Gastroesophageal sphincter (tissue), 4 donors: ENCODE measurements at regions not wholly inside any gene's neighbourhood (a gene's known extent, or its start where the extent isn't known, plus 50 kb on each side); places are given as distances from the start of the nearest gene placed in this dataset.
"Not testable (repeated sequence)": the region's sequence is repeated elsewhere in the genome, so short reads cannot be mapped to it uniquely, and the experiment has no call there.

Source experiments
- ATAC-seq: fragments of 150-250 bp; one replicate; pipeline ENCODE4 v1.9.1; 2016; ENCODE audit warnings: mild to moderate bottlenecking, moderate library complexity
- H3K27ac ChIP-seq, 4 donors: fragments of 200-600 bp; sonication (generic) in 3 of 4; 1 replicate in 3 of 4; 2 replicates in 1 of 4; pipeline ENCODE4 v1.5.1; 2016 to 2019
- H3K27me3 ChIP-seq: fragments of 200-600 bp; sonication (generic); one replicate; pipeline ENCODE4 v1.5.1; 2019
- H3K36me3 ChIP-seq, 2 donors: fragments of 200-600 bp; sonication (generic); one replicate each; pipeline ENCODE4 v1.5.1; 2019; ENCODE audit warnings: control low read depth in 1 of 2
- H3K4me1 ChIP-seq, 3 donors: fragments of 200-600 bp; sonication (generic); 1 replicate in 2 of 3; 2 replicates in 1 of 3; pipeline ENCODE4 v1.5.1; 2016 to 2019; ENCODE audit warnings: control low read depth in 2 of 3
- H3K4me3 ChIP-seq, 2 donors: fragments of 200-600 bp; sonication (generic); one replicate each; pipeline ENCODE4 v1.5.1; 2019; ENCODE audit warnings: mild to moderate bottlenecking in 1 of 2, moderate library complexity in 1 of 2
- H3K9me3 ChIP-seq, 3 donors: fragments of 200-600 bp; sonication (generic); one replicate each; pipeline ENCODE4 v1.5.1; 2017 to 2019; ENCODE audit warnings: control low read depth in 2 of 3
- EP300 ChIP-seq: sonication (generic); formaldehyde crosslinking; IDR thresholded peaks from one replicate; pipeline ENCODE4 v1.6.1; 2017; ENCODE audit warnings: antibody characterized with exemption, mild to moderate bottlenecking
- POLR2A ChIP-seq, 2 donors: fragments of 450-650 bp; IDR thresholded peaks; one replicate each; pipeline ENCODE4 v1.6.1; 2017; ENCODE audit warnings: antibody characterized with exemption in 2 of 2, mild to moderate bottlenecking in 2 of 2, moderate library complexity in 1 of 2
- POLR2AphosphoS5 ChIP-seq: sonication (generic); formaldehyde crosslinking; IDR thresholded peaks from one replicate; pipeline ENCODE4 v1.6.1; 2017; ENCODE audit warnings: antibody characterized with exemption
- WGBS, 2 donors: methylation state at CpG; one replicate each; pipeline ENCODE4 v1.1.5; 2018; ENCODE audit warnings: low coverage in 1 of 2; 5-methylcytosine and 5-hydroxymethylcytosine counted together
- TF ChIP-seq, protein P1 (sequence below), 4 experiments: fragments of 200-600 bp in 2 of 4; fragments of 450-650 bp in 2 of 4; sonication (generic) in 1 of 4; IDR thresholded peaks; one replicate each; pipeline ENCODE4 v1.5.1; 2017 to 2019; ENCODE audit warnings: antibody characterized with exemption in 4 of 4, mild to moderate bottlenecking in 2 of 4, moderate library complexity in 2 of 4

DNA sequence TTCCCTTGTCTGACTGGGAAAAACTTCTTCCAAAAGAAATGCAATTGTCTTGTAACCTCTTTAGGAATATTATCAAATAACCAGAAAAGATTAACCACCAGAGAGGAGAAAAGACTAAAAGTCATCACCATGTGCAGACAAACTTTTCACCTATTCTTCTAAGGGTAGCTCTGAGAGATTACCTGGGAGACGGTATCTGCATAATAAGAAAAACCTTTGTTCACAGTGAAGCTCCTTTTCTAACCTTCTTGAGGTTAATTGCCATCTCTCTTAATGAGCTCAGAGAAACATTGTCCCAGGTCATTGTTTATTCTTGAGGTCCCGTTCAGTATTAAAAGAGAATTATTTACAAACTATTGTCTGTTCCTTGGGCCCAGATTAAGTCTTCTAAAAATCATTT lies 1091.2 kb upstream of the LRRTM1 start:
- Histone ChIP-seq H3K9me3 (no peaks in the 10 kb centered on the region), H3K4me3 (no peak overlapping the region), H3K36me3 (no peaks in the 10 kb centered on the region), H3K4me1 (no peaks in the 10 kb centered on the region), H3K27ac (no peak overlapping the region), H3K27me3 (no peaks in the 10 kb centered on the region)
- TF ChIP-seq POLR2AphosphoS5, result no peak
- TF ChIP-seq, protein P1, sequence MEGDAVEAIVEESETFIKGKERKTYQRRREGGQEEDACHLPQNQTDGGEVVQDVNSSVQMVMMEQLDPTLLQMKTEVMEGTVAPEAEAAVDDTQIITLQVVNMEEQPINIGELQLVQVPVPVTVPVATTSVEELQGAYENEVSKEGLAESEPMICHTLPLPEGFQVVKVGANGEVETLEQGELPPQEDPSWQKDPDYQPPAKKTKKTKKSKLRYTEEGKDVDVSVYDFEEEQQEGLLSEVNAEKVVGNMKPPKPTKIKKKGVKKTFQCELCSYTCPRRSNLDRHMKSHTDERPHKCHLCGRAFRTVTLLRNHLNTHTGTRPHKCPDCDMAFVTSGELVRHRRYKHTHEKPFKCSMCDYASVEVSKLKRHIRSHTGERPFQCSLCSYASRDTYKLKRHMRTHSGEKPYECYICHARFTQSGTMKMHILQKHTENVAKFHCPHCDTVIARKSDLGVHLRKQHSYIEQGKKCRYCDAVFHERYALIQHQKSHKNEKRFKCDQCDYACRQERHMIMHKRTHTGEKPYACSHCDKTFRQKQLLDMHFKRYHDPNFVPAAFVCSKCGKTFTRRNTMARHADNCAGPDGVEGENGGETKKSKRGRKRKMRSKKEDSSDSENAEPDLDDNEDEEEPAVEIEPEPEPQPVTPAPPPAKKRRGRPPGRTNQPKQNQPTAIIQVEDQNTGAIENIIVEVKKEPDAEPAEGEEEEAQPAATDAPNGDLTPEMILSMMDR (IDR thresholded peaks at IDR 0.05), result no peak
- no peak for TF ChIP-seq POLR2A (IDR thresholded peaks at IDR 0.05)
- no peak for TF ChIP-seq EP300
- no peak for ATAC-seq
- 44 to 72% methylated on average over 2 of the region's 2 CpGs for WGBS, 2 donors

DNA sequence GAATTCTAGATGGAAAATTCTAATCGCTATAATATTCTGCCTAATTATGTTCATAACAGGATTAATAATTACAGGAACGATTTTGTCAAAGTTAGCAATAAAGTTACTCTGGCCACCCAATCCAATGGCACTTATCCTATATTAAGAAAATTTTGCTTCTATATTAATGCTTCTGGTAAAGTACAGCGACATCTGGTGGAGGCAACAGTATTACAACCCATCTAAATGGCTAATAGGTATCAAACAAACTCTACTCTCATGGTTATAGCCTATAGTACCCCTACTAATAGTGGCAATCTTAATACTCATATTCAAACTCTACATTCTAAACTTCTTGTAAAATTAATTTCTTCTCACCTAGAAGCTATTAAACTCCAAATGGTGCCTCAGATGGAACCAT lies 1084.7 kb upstream of the LRRTM1 start:
- Histone ChIP-seq H3K27me3 (no peaks in the 10 kb centered on the region), H3K4me1 (no peaks in the 10 kb centered on the region), H3K4me3 (no peak overlapping the region), H3K9me3 (no peaks in the 10 kb centered on the region), H3K27ac (no peak overlapping the region), H3K36me3 (no peaks in the 10 kb centered on the region)
- TF ChIP-seq POLR2AphosphoS5 (no peak), EP300 (no peak), POLR2A (IDR thresholded peaks at IDR 0.05) (no peak)
- TF ChIP-seq, protein P1 (IDR thresholded peaks at IDR 0.05), result no peak
- ATAC-seq, result no peak
- WGBS, 2 donors, result 76 to 79% methylated on average over 3 of the region's 3 CpGs

DNA sequence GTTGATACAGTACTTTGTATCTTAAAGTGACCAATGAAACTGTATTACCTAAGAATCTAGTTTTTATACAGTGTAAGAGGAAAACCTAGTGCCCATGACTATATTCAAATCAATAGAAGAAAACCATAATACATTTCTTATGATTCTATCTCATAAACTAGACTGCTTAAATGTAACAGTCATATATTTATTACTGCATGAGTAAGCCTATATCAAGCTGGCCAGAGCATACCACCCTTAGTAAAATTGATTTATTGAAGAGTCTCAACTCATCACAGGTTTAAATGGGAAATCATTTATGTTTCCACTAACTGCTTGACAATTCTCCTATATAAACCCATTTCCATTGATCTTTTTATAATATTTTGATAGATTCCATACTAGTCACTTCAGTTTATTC lies 1059.2 kb upstream of the LRRTM1 start:
- TF ChIP-seq, protein P1 (IDR thresholded peaks at IDR 0.05), result no peak
- no peak for TF ChIP-seq POLR2AphosphoS5
- no peak for TF ChIP-seq EP300
- TF ChIP-seq POLR2A (IDR thresholded peaks at IDR 0.05), result no peak
- ATAC-seq, result no peak
- H3K4me1 ChIP-seq, result no peaks in the 10 kb centered on the region
- no peak overlapping the region for H3K4me3 ChIP-seq
- H3K36me3 ChIP-seq, result no peaks in the 10 kb centered on the region
- H3K9me3 ChIP-seq, result peaks cover 0 to 9% (median 0%) of the 10 kb centered on the region in 3 donors
- no peak overlapping the region for H3K27ac ChIP-seq
- H3K27me3 ChIP-seq, result no peaks in the 10 kb centered on the region

DNA sequence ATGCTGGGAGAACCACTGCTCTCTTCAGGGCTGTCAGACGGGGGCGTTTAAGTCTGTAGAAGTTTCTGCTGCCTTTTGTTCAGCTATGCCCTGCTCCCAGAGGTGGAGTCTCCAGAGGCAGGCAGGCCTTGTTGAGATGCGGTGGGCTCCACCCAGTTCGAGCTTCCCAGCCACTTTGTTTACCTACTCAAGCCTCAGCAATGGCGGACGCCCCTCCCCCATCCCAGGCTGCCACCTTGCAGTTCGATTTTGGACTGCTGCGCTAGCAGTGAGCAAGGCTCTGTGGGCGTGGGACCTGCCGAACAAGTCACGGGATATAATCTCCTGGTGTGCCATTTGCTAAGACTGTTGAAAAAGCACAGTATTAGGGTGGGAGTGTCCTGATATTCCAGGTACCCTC lies 1057.9 kb upstream of the LRRTM1 start:
- H3K27me3 ChIP-seq, ATAC-seq, H3K9me3 ChIP-seq, H3K27ac ChIP-seq, H3K4me3 ChIP-seq, H3K4me1 ChIP-seq, H3K36me3 ChIP-seq: not testable (repeated sequence)
- 100% methylated on average over 3 of the region's 11 CpGs; no CpG with 5 or more reads in 1 of the 2 donors for WGBS, 2 donors

DNA sequence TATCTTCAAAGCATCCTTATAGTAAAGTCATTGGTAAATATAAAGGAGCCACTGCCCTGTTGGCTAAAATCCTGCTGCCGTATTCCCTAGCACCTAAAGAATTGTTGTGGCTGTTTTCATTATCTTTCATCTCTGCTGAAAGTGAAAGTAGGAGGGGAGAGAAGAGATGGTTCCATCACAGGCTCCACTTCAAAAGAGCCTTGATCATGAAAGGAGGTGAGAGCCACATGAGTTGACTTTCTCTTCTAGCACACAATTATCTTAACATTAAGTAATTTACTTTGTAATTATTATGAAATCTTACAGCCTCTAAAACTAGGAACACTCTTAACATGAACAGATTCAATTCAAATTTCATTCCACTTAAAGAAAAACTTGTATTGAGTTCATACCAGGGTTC lies 1050.9 kb upstream of the LRRTM1 start:
- H3K4me1 ChIP-seq, result no peaks in the 10 kb centered on the region
- H3K36me3 ChIP-seq, result no peaks in the 10 kb centered on the region
- WGBS, 2 donors, result 29 to 80% methylated on average over 1 of the region's 1 CpG
- H3K27ac ChIP-seq, result no peak overlapping the region
- no peaks in the 10 kb centered on the region for H3K27me3 ChIP-seq
- H3K9me3 ChIP-seq, result peaks cover 0 to 7% (median 0%) of the 10 kb centered on the region in 3 donors
- TF ChIP-seq POLR2AphosphoS5 (no peak), EP300 (no peak), POLR2A (IDR thresholded peaks at IDR 0.05) (no peak)
- TF ChIP-seq, protein P1 (IDR thresholded peaks at IDR 0.05), result no peak
- ATAC-seq, result no peak
- no peak overlapping the region for H3K4me3 ChIP-seq

DNA sequence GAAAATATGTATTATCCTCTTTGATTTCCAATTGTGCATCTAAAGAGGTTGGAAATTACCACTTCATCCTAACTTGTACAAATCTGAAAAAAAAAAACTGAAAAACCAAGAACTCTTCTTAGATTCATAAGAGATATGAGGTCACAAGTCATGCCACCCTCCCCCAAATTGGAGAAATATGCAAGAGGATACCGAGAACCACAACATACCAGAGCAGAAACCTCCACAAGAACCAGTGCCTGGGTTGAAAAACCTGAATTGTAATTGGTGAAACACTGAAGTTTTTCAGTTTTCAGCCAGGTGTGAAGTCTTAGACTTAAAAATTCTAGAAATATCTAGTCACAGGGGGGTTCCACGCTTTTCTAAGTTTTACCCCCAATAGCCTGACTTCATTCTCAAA lies 1029.5 kb upstream of the LRRTM1 start:
- Histone ChIP-seq H3K9me3 (no peaks in the 10 kb centered on the region), H3K4me3 (no peak overlapping the region), H3K27ac (no peak overlapping the region), H3K36me3 (no peaks in the 10 kb centered on the region), H3K4me1 (no peaks in the 10 kb centered on the region), H3K27me3 (no peaks in the 10 kb centered on the region)
- no peak for ATAC-seq
- 87 to 90% methylated on average over 1 to 2 of the region's 2 CpGs for WGBS, 2 donors
- TF ChIP-seq EP300 (no peak), POLR2AphosphoS5 (no peak), POLR2A (IDR thresholded peaks at IDR 0.05) (no peak)
- TF ChIP-seq, protein P1 (IDR thresholded peaks at IDR 0.05), result no peak
